K562 (cell line): ENCODE measurements at regions not wholly inside any gene's neighbourhood (a gene's known extent, or its start where the extent isn't known, plus 50 kb on each side); places are given as distances from the start of the nearest gene placed in this dataset.

Experiments used
- ATAC-seq: fragments of 200-7000 bp; cut with Tn5 transposase; 3 replicates; pipeline ENCODE4 v1.9.1; 2020; ENCODE audit warnings: moderate library complexity
- BruUV-seq: library from RNA; stranded (reverse); fragments of 400-500 nt; replicated peaks from 2 replicates; lab custom pipeline; 2021; lab: Mats Ljungman, UMichigan
- CTCF ChIA-PET: fragments of 300-600 bp; formaldehyde crosslinking; extraction: SDS; loops from one replicate; lab custom pipeline; 2021; ENCODE audit warnings: low intra/inter-chr PET ratio; lab: Yijun Ruan, JAX
- POLR2A ChIA-PET: fragments of 300-600, 350-650 bp; sonication (Branson Sonifier 250); formaldehyde crosslinking; extraction: SDS; loops from one replicate; lab custom pipeline; 2021; ENCODE audit warnings: antibody characterized with exemption, inconsistent platforms; lab: Yijun Ruan, JAX
- DNase-seq, 4 experiments: peaks; one replicate each; pipeline versions ENCODE4 v3.0.0 to v3.0.0-alpha.2; 2011 to 2018; ENCODE audit warnings: low spot score in 3 of 4, mixed read lengths in 3 of 4; ENCODE audit errors: extremely low read depth in 1 of 4
- FAIRE-seq: peaks from 2 replicates; lab custom pipeline; 2011; peaks lifted over from hg19 to GRCh38; lab: Jason Lieb, UNC
- H2AFZ ChIP-seq: 2 replicates; pipeline ENCODE4 v1.6.0; 2011; ENCODE audit warnings: low read depth, low read length, control low read depth, inconsistent platforms
- H3K27ac ChIP-seq: fragments of 200-600 bp; 3 replicates; pipeline ENCODE4 v1.8.0; 2011; ENCODE audit warnings: low read depth, mild to moderate bottlenecking, control low read depth, inconsistent platforms, low read length, moderate library complexity, mixed read lengths; ENCODE audit errors: extremely low read depth
- H3K27me3 ChIP-seq, 2 experiments: fragments of 300-600 bp in 1 of 2; 2 replicates in 1 of 2; 3 replicates in 1 of 2; pipeline versions ENCODE4 v1.6.0 to v1.8.0; 2011; ENCODE audit warnings: inconsistent platforms in 2 of 2, low read length in 2 of 2, mild to moderate bottlenecking in 1 of 2, mixed read lengths in 1 of 2, moderate library complexity in 1 of 2; ENCODE audit not compliant: control insufficient read depth in 2 of 2, insufficient read depth in 2 of 2
- H3K36me3 ChIP-seq: fragments of 300-600 bp; 3 replicates; pipeline ENCODE4 v1.8.0; 2011; ENCODE audit warnings: mild to moderate bottlenecking, low read length, inconsistent platforms; ENCODE audit not compliant: control insufficient read depth, insufficient read depth
- H3K4me1 ChIP-seq, 2 experiments: fragments of 200-600 bp in 1 of 2; replicated peaks in 1 of 2; 2 replicates in 1 of 2; 3 replicates in 1 of 2; pipeline versions ENCODE4 v1.5.1 to v1.8.0; 2011; ENCODE audit warnings: inconsistent platforms in 2 of 2, low read length in 2 of 2, mild to moderate bottlenecking in 1 of 2, mixed read lengths in 1 of 2, moderate library complexity in 1 of 2; ENCODE audit not compliant: control insufficient read depth in 2 of 2, insufficient read depth in 2 of 2
- H3K4me2 ChIP-seq: 2 replicates; pipeline ENCODE4 v1.6.1; 2011; ENCODE audit warnings: low read length, control low read depth, inconsistent platforms, mixed read lengths; ENCODE audit not compliant: insufficient read depth
- H3K4me3 ChIP-seq: fragments of 200-600 bp; sonication (generic), shearing (Covaris generic); 2 replicates; pipeline ENCODE4 v1.5.1; 2016; ENCODE audit warnings: control low read depth, inconsistent platforms
- H3K79me2 ChIP-seq: fragments of 200-600 bp; 3 replicates; pipeline ENCODE4 v1.8.0; 2011; ENCODE audit warnings: low read length, inconsistent platforms; ENCODE audit not compliant: control insufficient read depth, insufficient read depth
- H3K9ac ChIP-seq, 2 experiments: 2 replicates each; pipeline versions ENCODE4 v1.6.0 to v1.6.1; 2011; ENCODE audit warnings: low read depth in 2 of 2, low read length in 2 of 2, control low read depth in 1 of 2, inconsistent platforms in 1 of 2, mild to moderate bottlenecking in 1 of 2, mixed read lengths in 1 of 2; ENCODE audit not compliant: insufficient read depth in 1 of 2
- H3K9me1 ChIP-seq: one replicate; pipeline ENCODE4 v1.6.0; 2011; ENCODE audit warnings: inconsistent platforms, mild to moderate bottlenecking, low read length, moderate library complexity; ENCODE audit not compliant: control insufficient read depth, insufficient read depth
- H3K9me3 ChIP-seq: replicated peaks from 2 replicates; pipeline ENCODE4 v1.5.1; 2011; ENCODE audit warnings: low read depth, low read length, inconsistent platforms; ENCODE audit not compliant: control insufficient read depth, insufficient read depth
- H4K20me1 ChIP-seq: replicated peaks from 2 replicates; pipeline ENCODE4 v1.6.1; 2011; ENCODE audit warnings: low read length, inconsistent platforms, mixed read lengths; ENCODE audit not compliant: control insufficient read depth, insufficient read depth
- EGR1 ChIP-seq: fragments of 450-650 bp; conservative IDR thresholded peaks from 2 replicates; pipeline ENCODE4 v1.6.1; 2017; ENCODE audit warnings: mild to moderate bottlenecking
- HDAC6 ChIP-seq: IDR thresholded peaks from 2 replicates; pipeline ENCODE4 v1.6.1; 2012; ENCODE audit warnings: low read depth, mild to moderate bottlenecking, control low read depth, inconsistent platforms, low read length, moderate library complexity
- HMG20A ChIP-seq: fragments of 450-650 bp; formaldehyde crosslinking; conservative IDR thresholded peaks from 2 replicates; pipeline ENCODE4 v1.4.0; 2020; ENCODE audit warnings: mild to moderate bottlenecking, mixed read lengths
- HNRNPUL1 ChIP-seq: fragments of 200-400 bp; formaldehyde crosslinking; IDR thresholded peaks from 2 replicates; pipeline ENCODE4 v1.6.1; 2017; ENCODE audit warnings: low read length
- KDM1A ChIP-seq, 2 experiments: fragments of 450-650 bp; IDR thresholded peaks; 2 replicates each; pipeline ENCODE4 v1.6.1; 2016; ENCODE audit warnings: mild to moderate bottlenecking in 2 of 2
- L3MBTL2 ChIP-seq: fragments of 450-650 bp; IDR thresholded peaks from 2 replicates; pipeline ENCODE4 v1.6.1; 2016; ENCODE audit warnings: mild to moderate bottlenecking, moderate library complexity
- MEIS2 ChIP-seq: fragments of 450-650 bp; IDR thresholded peaks from 2 replicates; pipeline ENCODE4 v1.6.1; 2014; ENCODE audit warnings: mild to moderate bottlenecking; ENCODE audit not compliant: partially characterized antibody
- MTF1 ChIP-seq: fragments of 250-450 bp; sonication (Bioruptor Pico); IDR thresholded peaks from 2 replicates; pipeline ENCODE4 v1.9.0; 2021; ENCODE audit warnings: moderate library complexity, mild to moderate bottlenecking, inconsistent platforms, borderline replicate concordance
- NCOA2 ChIP-seq, 2 experiments: fragments of 450-650 bp; IDR thresholded peaks; 2 replicates each; pipeline ENCODE4 v1.6.1; 2018; ENCODE audit warnings: mild to moderate bottlenecking in 2 of 2, moderate library complexity in 1 of 2; ENCODE audit not compliant: partially characterized antibody in 2 of 2
- ZHX1 ChIP-seq: fragments of 150-350 bp; conservative IDR thresholded peaks from 2 replicates; pipeline ENCODE4 v1.6.1; 2014; ENCODE audit warnings: low read length
- ZNF12 ChIP-seq: sonication (generic); formaldehyde crosslinking; IDR thresholded peaks from 2 replicates; pipeline ENCODE4 v1.4.0; 2020; ENCODE audit warnings: mild to moderate bottlenecking, missing genetic modification reagents
- WGBS: fragments of 100-300 bp; shearing (Covaris generic); methylation state at CpG from one replicate; pipeline ENCODE4 v1.1.6; 2016; ENCODE audit warnings: low coverage, mixed read lengths; ENCODE audit not compliant: insufficient coverage; ENCODE audit errors: missing lambda C conversion rate; 5-methylcytosine and 5-hydroxymethylcytosine counted together
- in situ Hi-C: fragments of 300-500 bp; cut with MboI; formaldehyde crosslinking; loops from 4 replicates; pipeline ENCODE4 v1.15.0; 2018; ENCODE audit warnings: inconsistent platforms, mixed read lengths
- intact Hi-C: fragments of 100-400 bp; cut with micrococcal nuclease; formaldehyde crosslinking; loops from 2 replicates; pipeline ENCODE4 v1.14.2; 2022
- TF ChIP-seq, protein P1 (sequence below): fragments of 450-650 bp; formaldehyde crosslinking; conservative IDR thresholded peaks from 2 replicates; pipeline ENCODE4 v1.4.0; 2022; ENCODE audit warnings: mild to moderate bottlenecking, missing genetic modification characterization

DNA sequence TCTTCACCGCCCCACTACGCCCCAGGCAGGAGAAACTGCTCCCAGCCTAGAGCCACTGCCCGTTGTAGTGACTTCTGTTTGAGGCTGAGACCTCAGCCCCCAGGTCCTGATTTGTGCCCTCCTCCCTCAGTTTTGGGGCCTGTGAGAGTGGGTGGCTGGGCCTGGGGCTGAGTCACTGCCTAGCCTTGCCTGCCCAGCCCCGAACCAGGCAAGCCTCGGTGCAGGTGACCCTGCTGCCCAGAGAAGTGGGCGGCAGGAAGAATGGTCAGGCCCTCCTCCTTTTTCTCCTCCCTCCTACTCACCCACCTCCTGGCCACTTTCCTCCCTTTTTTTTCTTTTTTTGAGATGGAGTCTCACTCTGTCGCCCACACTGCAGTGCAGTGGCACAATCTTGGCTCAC is 66.6 kb downstream of the ZFP36L2 start:
- intact Hi-C loops: no loop called here
- no peak overlapping the region for H3K4me3 ChIP-seq
- no peaks in the 10 kb centered on the region; the same call in 1 of the 2 replicates for H4K20me1 ChIP-seq
- BruUV-seq: no TSS peak
- H3K79me2 ChIP-seq: no peaks in the 10 kb centered on the region
- peak overlapping the region in 1 of 2 experiments; percentile 69; a peak in 2 of 4 replicates for H3K9ac ChIP-seq
- peak overlapping the region; percentile 17; the same call in 1 of the 2 replicates for H2AFZ ChIP-seq
- H3K27me3 ChIP-seq: no peaks in the 10 kb centered on the region
- no peaks in the 10 kb centered on the region for H3K9me1 ChIP-seq
- H3K4me2 ChIP-seq: no peak overlapping the region
- DNase-seq: no peak
- TF ChIP-seq HDAC6 (no peak), EGR1 (peak; percentile 85), MTF1 (no peak)
- TF ChIP-seq, all 486 proteins: peak for 1
- CTCF ChIA-PET: no interaction called here
- in situ Hi-C loops: no loop called here
- Histone ChIP-seq H3K36me3 (no peaks in the 10 kb centered on the region), H3K9me3 (no peaks in the 10 kb centered on the region), H3K27ac (no peak overlapping the region), H3K4me1 (peaks cover 14 to 36% of the 10 kb centered on the region in 2 experiments)
- POLR2A ChIA-PET: interaction anchor here (1.0 to 1.1 kb wide), 2 partner anchors 17 to 63 kb away, joined by 3 read pairs; no protein-coding TSS in a partner anchor
- WGBS: 61% methylated on average over 7 of the region's 7 CpGs
- no peak for ATAC-seq
- no peak for FAIRE-seq

- no TSS peak for BruUV-seq
- WGBS: 46% methylated on average over 9 of the region's 11 CpGs
- TF ChIP-seq ZHX1 (no peak), L3MBTL2 (no peak), KDM1A (IDR thresholded peaks at IDR 0.05) (peak in 1 of 2 experiments; percentile 11; a peak in 1 of 4 replicates), NCOA2 (IDR thresholded peaks at IDR 0.05; ENCODE audit: partially characterized antibody in 2 of 2) (no peak), ZNF12 (CRISPR knock-in tag) (0 out of 2 replicates have a peak, but pooled peaks have one; percentile 26), HMG20A (CRISPR knock-in tag) (no peak), HNRNPUL1 (no peak), MEIS2 (peak; percentile 9)
- TF ChIP-seq, protein P1, sequence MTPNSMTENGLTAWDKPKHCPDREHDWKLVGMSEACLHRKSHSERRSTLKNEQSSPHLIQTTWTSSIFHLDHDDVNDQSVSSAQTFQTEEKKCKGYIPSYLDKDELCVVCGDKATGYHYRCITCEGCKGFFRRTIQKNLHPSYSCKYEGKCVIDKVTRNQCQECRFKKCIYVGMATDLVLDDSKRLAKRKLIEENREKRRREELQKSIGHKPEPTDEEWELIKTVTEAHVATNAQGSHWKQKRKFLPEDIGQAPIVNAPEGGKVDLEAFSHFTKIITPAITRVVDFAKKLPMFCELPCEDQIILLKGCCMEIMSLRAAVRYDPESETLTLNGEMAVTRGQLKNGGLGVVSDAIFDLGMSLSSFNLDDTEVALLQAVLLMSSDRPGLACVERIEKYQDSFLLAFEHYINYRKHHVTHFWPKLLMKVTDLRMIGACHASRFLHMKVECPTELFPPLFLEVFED: 0 out of 2 replicates have a peak, but pooled peaks have one; percentile 26
Measured at GRCh38 chr2:43158259-43158880, 68.0 kb downstream of the ZFP36L2 start.

More at GRCh38 chr2:43158259-43158880, 68.0 kb downstream of the ZFP36L2 start:
- Histone ChIP-seq H3K4me2 (0 out of 2 replicates have a peak overlapping the region, but pooled peaks have one; percentile 4), H3K4me1 (peaks cover 14 to 36% of the 10 kb centered on the region in 2 experiments), H4K20me1 (no peaks in the 10 kb centered on the region; the same call in 1 of the 2 replicates), H3K27me3 (no peaks in the 10 kb centered on the region), H3K36me3 (no peaks in the 10 kb centered on the region), H3K9me3 (no peaks in the 10 kb centered on the region), H2AFZ (peak overlapping the region; percentile 88), H3K4me3 (no peak overlapping the region), H3K27ac (no peak overlapping the region; the same call in 2 of the 3 replicates), H3K9me1 (no peaks in the 10 kb centered on the region), H3K79me2 (no peaks in the 10 kb centered on the region), H3K9ac (peak overlapping the region; percentile 18 to 69; a peak in 3 of 4 replicates)
- in situ Hi-C loops: no loop called here
- ATAC-seq (peak; percentile 41), FAIRE-seq (no peak), DNase-seq (no peak)
- ChIA-PET POLR2A (no interaction called here), CTCF (no interaction called here)
- intact Hi-C loops: no loop called here
